ENCODE measurements at regions not wholly inside any gene's neighbourhood (a gene's known extent, or its start where the extent isn't known, plus 50 kb on each side); places are given as distances from the start of the nearest gene placed in this dataset.

DNA sequence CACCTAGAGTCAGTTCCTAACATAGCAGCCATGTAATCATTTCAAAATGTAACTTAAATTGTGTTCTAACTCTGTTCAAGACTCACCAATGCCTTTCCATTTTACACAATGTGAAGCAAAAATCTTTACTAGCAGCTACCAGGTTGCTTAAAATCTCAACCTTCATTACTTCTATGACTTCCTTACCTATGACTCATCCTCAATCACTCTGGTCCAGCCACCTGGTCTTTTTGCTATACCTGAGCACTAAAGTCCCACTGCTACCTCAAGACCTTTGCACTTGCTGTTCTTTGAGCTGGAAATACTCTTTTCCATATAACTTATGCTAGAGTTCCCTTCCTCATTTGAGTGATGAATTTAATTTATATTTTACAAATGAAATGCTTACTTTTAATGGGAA lies 993.2 kb downstream of the NTRK3 start:
- Histone ChIP-seq H3K27ac (ENCODE audit: insufficient read depth, low read length) (no peak overlapping the region), H3K4ac (ENCODE audit: low read depth, low read length) (no peak overlapping the region), H3K4me3 (ENCODE audit: insufficient read depth, low read depth, low read length) (no peak overlapping the region), H3K9ac (ENCODE audit: low read depth, low read length) (no peak overlapping the region), H2BK15ac (ENCODE audit: low read depth, low read length) (no peak overlapping the region), H3K4me1 (ENCODE audit: control insufficient read depth, insufficient read depth, low read length) (no peaks in the 10 kb centered on the region), H3K23ac (ENCODE audit: low read depth, low read length) (no peak overlapping the region), H3K36me3 (ENCODE audit: control insufficient read depth, insufficient read depth, low read length) (no peaks in the 10 kb centered on the region), H2AK5ac (ENCODE audit: low read depth, low read length) (no peak overlapping the region), H3K9me1 (ENCODE audit: insufficient read depth, low read length) (no peaks in the 10 kb centered on the region), H3K18ac (ENCODE audit: low read depth, low read length) (no peak overlapping the region), H2BK20ac (ENCODE audit: low read depth, low read length) (no peak overlapping the region), H2AFZ (replicated peaks; ENCODE audit: low read length, poor library complexity) (no peak overlapping the region), H2BK5ac (ENCODE audit: low read depth, low read length, poor library complexity, severe bottlenecking) (no peak overlapping the region), H3K79me1 (ENCODE audit: low read depth in 1 of 2, low read length in 2 of 2) (no peaks in the 10 kb centered on the region), H3K27me3 (ENCODE audit: control insufficient read depth, insufficient read depth, low read length) (no peaks in the 10 kb centered on the region), H2AK9ac (replicated peaks; ENCODE audit: low read depth, low read length, poor library complexity) (no peak overlapping the region), H4K20me1 (ENCODE audit: insufficient read depth, low read length) (no peaks in the 10 kb centered on the region), H3K4me2 (ENCODE audit: low read depth, low read length) (no peak overlapping the region), H4K8ac (ENCODE audit: low read depth in 2 of 2, low read length in 2 of 2) (no peak overlapping the region), H4K5ac (ENCODE audit: low read depth, low read length) (no peak overlapping the region), H2BK120ac (ENCODE audit: low read depth, low read length) (no peak overlapping the region), H3K56ac (ENCODE audit: extremely low read depth, insufficient read depth, low read length) (no peak overlapping the region), H3K9me3 (ENCODE audit: control insufficient read depth, insufficient read depth, low read length) (peaks cover 3% of the 10 kb centered on the region; the same call in 1 of the 2 replicates), H3K14ac (replicated peaks; ENCODE audit: low read depth, low read length) (no peak overlapping the region), H4K91ac (ENCODE audit: insufficient read depth, low read depth, low read length) (no peak overlapping the region)
- no peak for DNase-seq
- intact Hi-C loops (cut with micrococcal nuclease): no loop called here
- POLR2A ChIA-PET (ENCODE audit: unreplicated experiment): no interaction called here
- dilution Hi-C loops (cut with HindIII; ENCODE audit: low sequenced_read_pairs, unreplicated experiment): no loop called here
- in situ Hi-C loops (cut with MboI; ENCODE audit: low sequenced_read_pairs): no loop called here
- CTCF ChIA-PET: no interaction called here
- no TSS peak for BruUV-seq (replicated peaks)
- TF ChIP-seq BHLHE40 (IDR thresholded peaks at IDR 0.05; ENCODE audit: low read depth, low read length) (no peak), CEBPB (IDR thresholded peaks at IDR 0.05; ENCODE audit: low read depth, low read length) (no peak), MAZ (IDR thresholded peaks at IDR 0.05; ENCODE audit: borderline replicate concordance, low read depth, low read length) (no peak), POLR2A (IDR thresholded peaks at IDR 0.05; ENCODE audit: low read depth, low read length) (no peak), RCOR1 (IDR thresholded peaks at IDR 0.05; ENCODE audit: insufficient replicate concordance, low read length) (no peak), MXI1 (IDR thresholded peaks at IDR 0.05; ENCODE audit: borderline replicate concordance, low read depth, low read length) (no peak), FOS (IDR thresholded peaks at IDR 0.05; ENCODE audit: low read depth, low read length) (no peak), CHD1 (IDR thresholded peaks at IDR 0.05; ENCODE audit: low read depth, low read length) (no peak), NFE2L2 (IDR thresholded peaks at IDR 0.05; ENCODE audit: low read depth, low read length) (no peak), MAFK (IDR thresholded peaks at IDR 0.05; ENCODE audit: low read depth, low read length) (no peak)
- TF ChIP-seq, protein P1, sequence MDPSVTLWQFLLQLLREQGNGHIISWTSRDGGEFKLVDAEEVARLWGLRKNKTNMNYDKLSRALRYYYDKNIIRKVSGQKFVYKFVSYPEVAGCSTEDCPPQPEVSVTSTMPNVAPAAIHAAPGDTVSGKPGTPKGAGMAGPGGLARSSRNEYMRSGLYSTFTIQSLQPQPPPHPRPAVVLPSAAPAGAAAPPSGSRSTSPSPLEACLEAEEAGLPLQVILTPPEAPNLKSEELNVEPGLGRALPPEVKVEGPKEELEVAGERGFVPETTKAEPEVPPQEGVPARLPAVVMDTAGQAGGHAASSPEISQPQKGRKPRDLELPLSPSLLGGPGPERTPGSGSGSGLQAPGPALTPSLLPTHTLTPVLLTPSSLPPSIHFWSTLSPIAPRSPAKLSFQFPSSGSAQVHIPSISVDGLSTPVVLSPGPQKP (IDR thresholded peaks at IDR 0.05; ENCODE audit: borderline replicate concordance, low read depth, low read length): no peak
- TF ChIP-seq, protein P2, sequence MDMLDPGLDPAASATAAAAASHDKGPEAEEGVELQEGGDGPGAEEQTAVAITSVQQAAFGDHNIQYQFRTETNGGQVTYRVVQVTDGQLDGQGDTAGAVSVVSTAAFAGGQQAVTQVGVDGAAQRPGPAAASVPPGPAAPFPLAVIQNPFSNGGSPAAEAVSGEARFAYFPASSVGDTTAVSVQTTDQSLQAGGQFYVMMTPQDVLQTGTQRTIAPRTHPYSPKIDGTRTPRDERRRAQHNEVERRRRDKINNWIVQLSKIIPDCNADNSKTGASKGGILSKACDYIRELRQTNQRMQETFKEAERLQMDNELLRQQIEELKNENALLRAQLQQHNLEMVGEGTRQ (IDR thresholded peaks at IDR 0.05; ENCODE audit: low read depth, low read length): no peak
- ATAC-seq (ENCODE audit: low read depth): no peak
